Skeletal muscle satellite cell (primary cell): ENCODE measurements at regions not wholly inside any gene's neighbourhood (a gene's known extent, or its start where the extent isn't known, plus 50 kb on each side); places are given as distances from the start of the nearest gene placed in this dataset.

ENCODE experiments used
- H3K27me3 ChIP-seq: 2 replicates; pipeline ENCODE4 v1.7.0; 2013; ENCODE audit warnings: low read length; ENCODE audit not compliant: control insufficient read depth, insufficient read depth
- H3K36me3 ChIP-seq: 2 replicates; pipeline ENCODE4 v1.7.0; 2013; ENCODE audit warnings: mild to moderate bottlenecking, control low read depth, low read length; ENCODE audit not compliant: insufficient read depth
- H3K4me1 ChIP-seq: 2 replicates; pipeline ENCODE4 v1.7.0; 2013; ENCODE audit warnings: low read length; ENCODE audit not compliant: control insufficient read depth, insufficient read depth
- H3K4me2 ChIP-seq: 2 replicates; pipeline ENCODE4 v1.7.0; 2013; ENCODE audit warnings: mild to moderate bottlenecking, low read length
- H3K4me3 ChIP-seq: 2 replicates; pipeline ENCODE4 v1.7.0; 2013; ENCODE audit warnings: low read length
- H3K9ac ChIP-seq: 2 replicates; pipeline ENCODE4 v1.7.0; 2013; ENCODE audit warnings: mild to moderate bottlenecking, low read depth, low read length, moderate library complexity
- H3K9me3 ChIP-seq: replicated peaks from 2 replicates; pipeline ENCODE4 v1.7.0; 2013; ENCODE audit warnings: mild to moderate bottlenecking, control low read depth, low read length

DNA sequence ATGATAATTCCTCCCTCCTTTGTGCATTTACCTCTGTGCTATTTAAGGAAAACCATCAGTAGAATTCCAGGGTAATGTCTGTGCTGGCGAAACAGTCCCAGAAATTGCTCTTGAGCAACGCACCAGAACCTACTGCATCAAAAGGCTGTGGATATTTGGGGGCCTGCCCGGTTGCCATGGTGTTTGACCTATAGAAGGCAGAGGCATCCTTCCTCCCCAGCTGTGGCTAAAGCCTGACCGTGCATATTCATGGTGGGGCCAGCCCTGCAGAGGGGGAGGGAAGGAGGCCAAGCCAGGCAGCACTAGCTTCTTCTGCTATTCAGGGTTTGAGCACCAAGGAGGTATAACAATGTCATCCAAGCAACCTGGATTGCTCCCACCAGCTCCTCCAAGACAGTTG lies 215.0 kb upstream of the E2F8 start:
- Histone ChIP-seq H3K4me3 (no peak overlapping the region), H3K4me1 (peaks cover under 1% of the 10 kb centered on the region), H3K4me2 (no peak overlapping the region), H3K9me3 (no peaks in the 10 kb centered on the region), H3K9ac (no peak overlapping the region), H3K36me3 (no peaks in the 10 kb centered on the region), H3K27me3 (no peaks in the 10 kb centered on the region)

DNA sequence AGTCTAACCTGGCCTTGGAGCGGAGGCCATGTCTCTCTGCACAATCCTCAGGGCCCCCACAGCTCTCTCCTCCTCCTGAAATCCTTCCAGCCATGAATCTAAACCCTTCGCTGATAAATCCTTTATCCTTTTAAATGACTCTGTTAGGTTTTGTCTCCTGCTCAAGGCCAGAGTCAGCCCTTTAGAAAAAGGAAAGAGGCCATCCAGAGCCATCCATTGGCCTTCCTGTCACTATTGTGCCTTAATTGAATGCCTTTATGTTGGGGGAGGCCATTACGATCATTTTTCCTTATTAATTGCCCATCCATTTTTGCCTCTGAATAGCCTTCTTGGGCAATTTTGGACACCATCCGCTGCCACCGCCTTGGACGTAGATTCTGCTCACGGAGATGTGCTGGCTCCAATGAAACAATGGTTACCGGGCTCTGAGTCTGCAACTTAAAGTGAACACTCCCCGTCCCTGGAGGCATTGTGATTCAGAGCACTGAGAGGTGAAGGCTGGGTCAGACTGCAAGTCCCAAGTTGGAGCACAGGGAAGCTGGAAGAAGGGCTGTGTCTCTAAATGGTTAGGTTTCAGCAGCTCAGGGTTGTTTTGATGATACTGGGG lies 213.0 kb upstream of the E2F8 start:
- Histone ChIP-seq H3K9me3 (no peaks in the 10 kb centered on the region), H3K27me3 (no peaks in the 10 kb centered on the region), H3K36me3 (no peaks in the 10 kb centered on the region), H3K4me1 (no peaks in the 10 kb centered on the region), H3K9ac (no peak overlapping the region), H3K4me3 (no peak overlapping the region), H3K4me2 (no peak overlapping the region)

DNA sequence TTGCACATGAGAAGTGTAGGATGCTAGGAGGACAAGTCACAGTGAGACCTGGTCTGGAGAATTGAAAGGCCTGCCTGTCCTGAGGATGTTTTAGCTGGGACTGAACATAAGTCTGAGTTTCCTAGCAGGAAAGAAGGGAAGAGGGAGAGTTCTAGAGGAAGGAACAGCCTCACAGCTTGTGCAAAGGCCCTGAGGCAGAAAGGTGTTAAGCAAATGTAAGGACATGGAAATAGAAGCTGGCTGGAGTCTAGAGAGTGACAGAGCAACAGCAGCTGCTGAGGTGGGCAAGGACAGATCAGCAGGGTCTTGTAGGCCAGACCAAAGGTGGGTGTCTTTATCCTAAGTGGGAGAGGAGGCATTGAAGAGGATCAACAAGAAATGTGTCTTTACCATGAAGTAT lies 210.9 kb upstream of the E2F8 start:
- no peak overlapping the region for H3K9ac ChIP-seq
- H3K36me3 ChIP-seq: no peaks in the 10 kb centered on the region
- no peak overlapping the region for H3K4me3 ChIP-seq
- H3K4me2 ChIP-seq: no peak overlapping the region
- no peaks in the 10 kb centered on the region for H3K9me3 ChIP-seq
- peaks cover 12% of the 10 kb centered on the region for H3K4me1 ChIP-seq
- H3K27me3 ChIP-seq: no peaks in the 10 kb centered on the region

DNA sequence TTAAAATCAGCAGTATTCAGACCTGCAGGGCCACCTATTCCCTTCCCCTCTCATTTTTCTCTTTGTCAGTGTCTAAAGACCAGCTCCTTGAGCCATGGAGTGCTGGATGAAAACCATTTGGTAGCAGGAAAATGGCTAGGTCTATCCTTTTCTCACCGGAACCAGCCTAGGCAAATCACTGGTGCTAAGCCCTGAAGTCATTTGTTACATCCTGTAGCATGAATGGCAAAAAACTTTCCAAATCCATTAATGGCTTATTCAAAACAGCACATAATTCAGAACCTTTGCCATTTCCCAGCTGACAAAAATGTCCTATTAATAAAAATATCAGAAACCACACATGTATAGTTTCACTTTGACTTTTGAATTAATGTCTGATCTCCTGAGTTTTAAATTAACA lies 209.5 kb upstream of the E2F8 start:
- no peaks in the 10 kb centered on the region for H3K36me3 ChIP-seq
- H3K9ac ChIP-seq: no peak overlapping the region
- no peaks in the 10 kb centered on the region for H3K27me3 ChIP-seq
- no peak overlapping the region for H3K4me3 ChIP-seq
- peaks cover 13% of the 10 kb centered on the region for H3K4me1 ChIP-seq
- no peaks in the 10 kb centered on the region for H3K9me3 ChIP-seq
- H3K4me2 ChIP-seq: no peak overlapping the region

DNA sequence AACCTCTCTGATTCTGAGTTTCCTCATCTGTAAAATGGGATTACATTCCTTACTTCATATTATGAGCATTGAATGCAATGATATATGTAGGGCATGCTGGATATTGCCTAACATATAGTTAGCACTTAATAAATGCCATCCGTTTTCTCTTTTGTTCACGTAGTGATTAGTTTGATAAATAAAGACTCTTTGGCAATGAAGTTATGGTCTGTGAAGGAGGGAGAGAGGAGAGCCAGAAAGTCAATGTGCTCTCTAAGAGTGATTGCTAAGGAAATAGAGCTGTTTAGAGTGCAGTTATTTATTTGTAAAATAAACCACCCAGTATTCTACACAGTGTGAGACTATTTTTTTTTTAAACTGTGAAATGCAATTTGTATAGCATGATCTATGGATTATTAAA lies 207.9 kb upstream of the E2F8 start:
- no peaks in the 10 kb centered on the region for H3K27me3 ChIP-seq
- no peak overlapping the region for H3K4me2 ChIP-seq
- H3K4me3 ChIP-seq: no peak overlapping the region
- H3K9me3 ChIP-seq: no peaks in the 10 kb centered on the region
- H3K9ac ChIP-seq: no peak overlapping the region
- no peaks in the 10 kb centered on the region for H3K36me3 ChIP-seq
- peaks cover 13% of the 10 kb centered on the region for H3K4me1 ChIP-seq

DNA sequence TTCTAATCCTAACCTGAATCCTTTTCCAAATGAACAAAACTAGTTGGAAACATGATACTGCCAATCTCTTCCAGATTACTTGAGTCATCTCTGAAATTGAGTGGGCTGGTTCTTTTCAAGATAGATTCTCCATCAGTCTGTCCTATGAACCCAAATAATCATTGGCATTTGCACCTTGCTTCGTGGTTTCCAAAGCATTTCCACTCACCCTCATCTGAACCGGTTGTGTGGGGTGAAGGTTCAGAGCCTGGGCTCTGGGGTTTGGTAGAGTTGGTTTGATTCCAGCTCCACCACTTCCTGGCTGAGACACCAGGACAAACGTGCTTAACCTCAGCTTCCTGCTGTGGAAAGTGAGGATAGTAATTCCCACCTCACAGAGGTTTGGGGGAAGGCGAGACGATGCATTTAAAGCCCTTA lies 206.4 kb upstream of the E2F8 start:
- Histone ChIP-seq H3K27me3 (no peaks in the 10 kb centered on the region), H3K9ac (no peak overlapping the region), H3K4me2 (no peak overlapping the region), H3K4me1 (peaks cover 20% of the 10 kb centered on the region), H3K4me3 (no peak overlapping the region), H3K9me3 (no peaks in the 10 kb centered on the region), H3K36me3 (no peaks in the 10 kb centered on the region)

DNA sequence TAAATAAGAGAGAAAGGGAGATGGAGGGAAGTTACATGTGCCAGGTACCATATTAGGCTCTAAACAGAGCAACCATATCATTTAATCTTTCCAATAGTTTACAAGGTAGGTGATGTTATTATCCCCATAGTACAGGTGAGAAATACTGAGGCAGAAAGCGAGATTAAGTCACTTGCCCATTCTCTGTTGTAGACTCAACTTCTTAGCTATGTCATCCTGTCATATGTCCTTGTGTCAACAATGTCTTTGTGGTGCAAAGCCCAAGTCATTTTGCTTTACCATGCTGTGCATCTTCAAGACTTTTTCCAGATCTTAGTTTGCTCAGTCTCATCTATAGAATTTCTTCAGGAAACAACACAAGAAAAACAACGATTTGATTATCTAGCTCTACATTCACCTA lies 205.0 kb upstream of the E2F8 start:
- Histone ChIP-seq H3K4me3 (no peak overlapping the region), H3K9ac (no peak overlapping the region), H3K4me1 (peaks cover 29% of the 10 kb centered on the region), H3K9me3 (no peaks in the 10 kb centered on the region), H3K4me2 (no peak overlapping the region), H3K27me3 (no peaks in the 10 kb centered on the region), H3K36me3 (no peaks in the 10 kb centered on the region)

DNA sequence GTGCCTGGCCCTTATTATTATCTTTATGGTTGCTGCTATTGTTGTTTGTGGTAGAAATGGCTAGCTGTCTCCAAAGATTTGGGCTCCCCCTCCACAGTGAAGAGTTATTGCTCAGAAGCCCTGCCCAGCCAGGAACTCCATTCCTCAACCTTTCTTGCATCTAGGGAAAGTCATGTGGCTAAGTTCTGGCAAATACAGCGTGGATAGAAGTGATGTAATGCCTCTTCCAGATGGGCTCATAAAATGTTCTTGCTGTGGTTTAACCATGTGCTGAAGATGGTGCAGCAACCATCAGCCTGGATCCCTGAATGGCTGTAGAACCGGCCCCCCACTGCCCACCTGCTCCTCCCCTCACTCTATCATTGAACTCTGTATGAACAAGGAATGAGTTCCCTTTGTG lies 203.5 kb upstream of the E2F8 start:
- H3K27me3 ChIP-seq: no peaks in the 10 kb centered on the region

DNA sequence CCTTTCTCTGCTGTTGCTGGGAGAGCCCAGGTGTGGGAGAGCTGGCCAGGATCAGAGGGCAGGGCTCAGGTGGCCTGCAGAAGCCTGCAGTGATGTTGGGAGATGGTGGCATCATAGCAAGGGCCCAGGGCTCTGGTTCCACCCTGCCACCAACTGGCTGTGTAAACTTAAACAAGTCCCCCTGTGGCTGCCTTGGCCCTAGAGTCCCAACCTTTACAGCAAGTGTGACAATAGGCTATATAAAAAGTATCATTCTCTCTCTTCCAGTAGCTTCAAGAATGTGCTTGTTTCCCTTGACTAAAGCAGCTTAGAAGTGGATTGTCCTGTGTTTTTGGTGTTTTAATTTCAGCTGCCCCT lies 201.8 kb upstream of the E2F8 start:
- no peak overlapping the region for H3K9ac ChIP-seq
- no peak overlapping the region for H3K4me3 ChIP-seq
- no peak overlapping the region for H3K4me2 ChIP-seq
- H3K27me3 ChIP-seq: no peaks in the 10 kb centered on the region
- H3K4me1 ChIP-seq: peaks cover 36% of the 10 kb centered on the region
- no peaks in the 10 kb centered on the region for H3K36me3 ChIP-seq
- H3K9me3 ChIP-seq: no peaks in the 10 kb centered on the region

More for the DNA sequence above, 203.5 kb upstream of the E2F8 start:
- Histone ChIP-seq H3K4me1 (peaks cover 29% of the 10 kb centered on the region), H3K36me3 (no peaks in the 10 kb centered on the region), H3K4me2 (no peak overlapping the region), H3K9me3 (no peaks in the 10 kb centered on the region), H3K4me3 (no peak overlapping the region), H3K9ac (no peak overlapping the region)

DNA sequence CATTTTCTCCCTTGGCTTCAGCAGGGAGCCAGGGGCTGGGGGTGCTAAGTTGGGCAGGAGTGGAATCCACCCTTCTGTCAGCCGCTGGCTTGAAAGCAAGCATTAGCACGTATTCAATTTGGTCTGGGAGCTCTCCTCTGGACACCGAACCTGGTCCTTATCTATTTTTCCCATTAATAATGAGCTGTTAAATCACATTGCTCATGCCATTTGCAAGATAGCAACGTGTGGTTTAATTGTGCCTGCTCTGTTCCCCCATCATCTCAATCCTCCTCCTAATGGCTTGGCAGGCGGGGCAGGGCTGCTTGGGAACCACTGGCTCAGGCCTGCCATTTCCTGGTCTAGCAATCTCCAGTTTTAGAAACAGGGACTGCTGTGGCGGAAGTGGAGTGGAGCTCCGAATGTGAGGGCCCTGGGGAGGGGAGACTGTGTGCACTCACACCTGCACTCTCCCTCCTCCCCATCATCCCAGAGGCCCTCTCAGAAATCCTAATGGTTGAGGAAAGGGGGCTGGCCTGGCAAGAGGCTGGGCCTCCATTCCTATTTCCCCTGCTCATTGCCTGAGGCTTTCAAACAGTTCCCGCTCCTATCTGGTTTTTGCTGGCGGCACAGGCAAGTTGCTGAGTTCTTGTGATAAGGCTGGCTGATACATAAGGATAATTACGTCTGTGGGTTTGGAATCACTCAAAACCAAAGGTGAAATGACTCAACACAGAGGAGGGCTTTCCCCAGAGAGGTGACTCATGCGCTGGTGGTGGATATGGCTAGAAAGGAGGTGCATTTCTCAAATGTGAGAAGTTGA lies 201.2 kb upstream of the E2F8 start:
- Histone ChIP-seq H3K27me3 (no peaks in the 10 kb centered on the region), H3K9ac (no peak overlapping the region), H3K4me1 (peaks cover 36% of the 10 kb centered on the region)

DNA sequence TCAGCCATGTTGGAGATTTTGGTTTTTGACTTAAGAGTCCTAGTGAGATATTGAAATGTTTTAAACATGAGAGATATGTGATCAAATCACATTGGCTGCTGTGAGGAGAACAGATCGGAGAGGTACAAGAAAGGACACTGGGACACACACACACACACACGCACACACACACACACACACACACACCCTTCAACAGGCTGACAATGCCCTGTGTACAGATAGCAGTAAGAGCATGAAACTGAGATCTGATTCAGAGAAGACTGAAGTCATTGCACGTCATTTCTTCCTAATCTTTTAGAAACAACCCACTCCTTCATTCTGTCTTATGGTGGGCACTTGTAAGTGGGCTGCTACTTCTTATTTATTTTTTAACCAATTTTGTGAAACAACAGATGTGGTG lies 200.5 kb upstream of the E2F8 start:
- Histone ChIP-seq H3K27me3 (no peaks in the 10 kb centered on the region), H3K4me3 (no peak overlapping the region), H3K4me2 (no peak overlapping the region), H3K4me1 (peaks cover 32% of the 10 kb centered on the region), H3K9ac (no peak overlapping the region), H3K36me3 (no peaks in the 10 kb centered on the region), H3K9me3 (no peaks in the 10 kb centered on the region)

More for the DNA sequence above, 201.2 kb upstream of the E2F8 start:
- peak overlapping the region; percentile 33 for H3K4me3 ChIP-seq
- no peaks in the 10 kb centered on the region for H3K36me3 ChIP-seq
- H3K9me3 ChIP-seq: no peaks in the 10 kb centered on the region
- peak overlapping the region; percentile 68 for H3K4me2 ChIP-seq

DNA sequence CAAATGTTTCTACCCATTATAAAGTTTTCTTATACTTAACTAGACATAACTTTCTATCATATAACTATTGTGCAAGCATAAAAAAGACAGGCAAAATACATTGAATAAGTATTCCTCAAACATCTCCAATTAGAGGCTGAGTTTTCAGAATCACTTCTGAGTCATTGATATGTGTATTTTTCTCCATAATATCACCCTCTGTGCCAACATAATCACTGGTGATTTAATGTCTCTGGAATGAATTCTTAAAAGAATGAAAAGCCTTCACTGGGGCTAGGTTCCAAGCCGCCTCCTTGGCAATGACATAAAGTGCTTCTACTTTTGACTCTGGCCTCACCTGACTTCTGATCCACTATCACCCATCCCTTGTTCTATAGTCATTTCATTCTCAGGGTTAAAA lies 197.0 kb upstream of the E2F8 start:
- Histone ChIP-seq H3K4me2 (peak overlapping the region; percentile 44), H3K4me3 (peak overlapping the region; percentile 18), H3K9me3 (no peaks in the 10 kb centered on the region), H3K36me3 (no peaks in the 10 kb centered on the region), H3K9ac (no peak overlapping the region), H3K4me1 (peaks cover 44% of the 10 kb centered on the region), H3K27me3 (no peaks in the 10 kb centered on the region)
